GM23338 (cell line): ENCODE measurements at regions not wholly inside any gene's neighbourhood (a gene's known extent, or its start where the extent isn't known, plus 50 kb on each side); places are given as distances from the start of the nearest gene placed in this dataset.

Experiments used
- ATAC-seq: fragments of 200-7000 bp; cut with Tn5 transposase; 3 replicates; pipeline ENCODE4 v1.9.1; 2020
- DNase-seq: peaks from one replicate; pipeline ENCODE4 v3.0.0-alpha.2; 2015; ENCODE audit warnings: low spot score
- H2AFZ ChIP-seq: fragments of 200-600 bp; sonication (generic); 2 replicates; pipeline ENCODE4 v1.8.0; 2016; ENCODE audit warnings: antibody characterized with exemption, mild to moderate bottlenecking, moderate library complexity
- H3F3A ChIP-seq: fragments of 200-600 bp; sonication (generic); replicated peaks from 2 replicates; pipeline ENCODE4 v1.8.0; 2017; ENCODE audit warnings: antibody characterized with exemption, mixed run types, low read depth
- H3K27ac ChIP-seq: fragments of 200-600 bp; sonication (generic); 2 replicates; pipeline ENCODE4 v1.6.1; 2016; ENCODE audit warnings: low read depth
- H3K27me3 ChIP-seq: fragments of 200-600 bp; sonication (generic); 2 replicates; pipeline ENCODE4 v1.8.0; 2016; ENCODE audit warnings: mild to moderate bottlenecking, mixed run types, moderate library complexity; ENCODE audit not compliant: insufficient read depth
- H3K36me3 ChIP-seq: fragments of 200-600 bp; sonication (generic); 2 replicates; pipeline ENCODE4 v1.8.0; 2016; ENCODE audit warnings: mild to moderate bottlenecking; ENCODE audit not compliant: insufficient read depth
- H3K4me1 ChIP-seq: fragments of 200-600 bp; sonication (generic); 2 replicates; pipeline ENCODE4 v1.8.0; 2016; ENCODE audit warnings: mild to moderate bottlenecking, moderate library complexity; ENCODE audit not compliant: insufficient read depth
- H3K4me2 ChIP-seq: fragments of 200-600 bp; sonication (generic); 2 replicates; pipeline ENCODE4 v1.7.1; 2017; ENCODE audit warnings: mixed run types
- H3K4me3 ChIP-seq: fragments of 200-600 bp; sonication (generic); 2 replicates; pipeline ENCODE4 v1.6.1; 2016; ENCODE audit warnings: mixed run types
- H3K79me2 ChIP-seq: fragments of 200-600 bp; sonication (generic); replicated peaks from 2 replicates; pipeline ENCODE4 v1.8.0; 2017; ENCODE audit warnings: mild to moderate bottlenecking; ENCODE audit not compliant: insufficient read depth
- H3K9me2 ChIP-seq: fragments of 200-600 bp; sonication (generic); 2 replicates; pipeline ENCODE4 v1.8.0; 2017; ENCODE audit not compliant: insufficient read depth
- H4K20me1 ChIP-seq: fragments of 200-600 bp; sonication (generic); replicated peaks from 2 replicates; pipeline ENCODE4 v1.8.0; 2017; ENCODE audit warnings: mild to moderate bottlenecking; ENCODE audit not compliant: insufficient read depth
- H3K27ac Mint-ChIP-seq: 2 replicates; pipeline ENCODE4 v1.8.0; 2020; ENCODE audit warnings: inconsistent platforms, mild to moderate bottlenecking, moderate library complexity, mixed read lengths
- H3K27me3 Mint-ChIP-seq: 3 replicates; pipeline ENCODE4 v1.8.0; 2022; ENCODE audit warnings: low read depth, mild to moderate bottlenecking, moderate library complexity, mixed read lengths, inconsistent platforms; ENCODE audit not compliant: insufficient read depth, poor library complexity
- H3K36me3 Mint-ChIP-seq: 3 replicates; pipeline ENCODE4 v1.8.0; 2021; ENCODE audit warnings: low read depth, mild to moderate bottlenecking, inconsistent platforms, moderate library complexity, mixed read lengths
- H3K4me1 Mint-ChIP-seq: 3 replicates; pipeline ENCODE4 v1.8.0; 2020; ENCODE audit warnings: mild to moderate bottlenecking, inconsistent platforms, mixed read lengths
- H3K4me3 Mint-ChIP-seq: 3 replicates; pipeline ENCODE4 v1.8.0; 2021; ENCODE audit warnings: moderate library complexity, mild to moderate bottlenecking, inconsistent platforms, mixed read lengths
- H3K9me3 Mint-ChIP-seq: 3 replicates; pipeline ENCODE4 v1.8.0; 2020; ENCODE audit warnings: moderate library complexity, mild to moderate bottlenecking, inconsistent platforms, mixed read lengths
- CREB1 ChIP-seq: fragments of 250-450 bp; sonication (Bioruptor Pico); IDR thresholded peaks from 2 replicates; pipeline ENCODE4 v1.5.0; 2020; ENCODE audit warnings: low read depth, mild to moderate bottlenecking, moderate library complexity
- EZH2 ChIP-seq: fragments of 200-600 bp; sonication (generic); IDR thresholded peaks from one replicate; pipeline ENCODE4 v1.8.0; 2017; ENCODE audit warnings: antibody characterized with exemption, mild to moderate bottlenecking, low read depth; ENCODE audit not compliant: unreplicated experiment
- NANOG ChIP-seq: IDR thresholded peaks from 2 replicates; pipeline ENCODE4 v1.6.1; 2016; ENCODE audit warnings: antibody characterized with exemption, borderline replicate concordance
- POLR2AphosphoS5 ChIP-seq: IDR thresholded peaks from 2 replicates; pipeline ENCODE4 v1.6.1; 2016; ENCODE audit warnings: antibody characterized with exemption, low read depth
- REST ChIP-seq: IDR thresholded peaks from one replicate; pipeline ENCODE4 v1.6.1; 2018; ENCODE audit warnings: antibody characterized with exemption; ENCODE audit not compliant: unreplicated experiment
- STAT1 ChIP-seq: IDR thresholded peaks from one replicate; pipeline ENCODE4 v1.6.1; 2016; ENCODE audit warnings: antibody characterized with exemption; ENCODE audit not compliant: unreplicated experiment
- ZNF114 ChIP-seq: fragments of 250-450 bp; sonication (Bioruptor Pico); IDR thresholded peaks from 2 replicates; pipeline ENCODE4 v1.5.0; 2020; ENCODE audit warnings: mild to moderate bottlenecking, moderate library complexity

- TF ChIP-seq REST = no peak
- no peak for TF ChIP-seq NANOG
- no peak for TF ChIP-seq ZNF114 (CRISPR knock-in tag)
- TF ChIP-seq POLR2AphosphoS5 = no peak
- TF ChIP-seq CREB1 = no peak
- no peak for TF ChIP-seq STAT1
Measured at GRCh38 chr6:44059359-44060346, 67.6 kb downstream of the MRPL14 start (continued).

DNA sequence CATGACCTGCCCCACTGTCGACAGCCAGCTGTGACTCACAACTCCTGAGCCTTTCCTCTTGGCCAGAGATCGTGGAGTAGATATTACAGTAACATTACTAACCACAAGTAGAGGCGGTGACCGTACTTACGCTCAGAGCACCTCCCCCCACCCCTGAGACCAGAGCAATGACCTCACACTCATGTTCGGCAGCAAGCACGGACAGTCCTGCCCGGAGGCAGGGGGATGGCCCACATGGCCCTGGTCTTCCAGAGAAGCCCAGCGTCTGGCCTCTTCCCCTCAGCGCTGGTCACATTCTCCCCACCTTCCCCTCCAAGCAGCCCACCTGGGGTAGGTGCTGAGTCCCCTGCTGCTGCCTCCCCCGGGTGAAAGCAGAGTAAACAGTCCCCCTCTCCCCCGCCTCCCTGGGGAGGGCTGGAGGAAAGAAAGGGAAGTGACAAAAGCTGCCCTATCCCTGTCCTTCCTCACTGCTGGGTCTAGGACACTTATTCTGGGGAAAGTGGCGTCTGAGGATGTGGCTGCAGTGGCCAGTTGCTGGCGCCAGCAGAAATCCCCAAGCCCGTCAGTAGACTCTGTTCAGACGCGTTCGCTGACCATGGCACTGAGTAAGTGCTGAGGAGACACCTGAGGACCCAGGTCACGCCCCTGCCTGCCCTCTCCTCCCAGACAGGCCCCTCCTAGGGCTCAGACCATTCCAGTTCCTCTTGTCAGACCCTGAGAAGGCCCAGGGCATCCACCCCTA is 68.5 kb downstream of the MRPL14 start:
- H3K79me2 ChIP-seq = no peaks in the 10 kb centered on the region
- H3K4me2 ChIP-seq = no peak overlapping the region
- H3K4me1 ChIP-seq = no peaks in the 10 kb centered on the region
- Mint-ChIP-seq H3K9me3 (0 out of 3 replicates have a peak, but pooled peaks cover 5% of the 10 kb centered on the region), H3K4me1 (peaks cover 11% of the 10 kb centered on the region), H3K36me3 (no peaks in the 10 kb centered on the region), H3K27ac (no peak overlapping the region), H3K4me3 (no peak overlapping the region), H3K27me3 (no peaks in the 10 kb centered on the region)
- H4K20me1 ChIP-seq = no peaks in the 10 kb centered on the region
- H2AFZ ChIP-seq = no peak overlapping the region; the same call in 1 of the 2 replicates
- no peaks in the 10 kb centered on the region for H3K27me3 ChIP-seq
- H3F3A ChIP-seq = no peaks in the 10 kb centered on the region
- no peak for ATAC-seq
- H3K9me2 ChIP-seq = no peaks in the 10 kb centered on the region; the same call in 1 of the 2 replicates
- no peak for DNase-seq
- no peak overlapping the region for H3K27ac ChIP-seq
- no peak for TF ChIP-seq EZH2
- TF ChIP-seq NANOG = no peak
- no peak overlapping the region for H3K4me3 ChIP-seq
- no peaks in the 10 kb centered on the region for H3K36me3 ChIP-seq
